ENCODE measurements at regions not wholly inside any gene's neighbourhood (a gene's known extent, or its start where the extent isn't known, plus 50 kb on each side); places are given as distances from the start of the nearest gene placed in this dataset.

DNA sequence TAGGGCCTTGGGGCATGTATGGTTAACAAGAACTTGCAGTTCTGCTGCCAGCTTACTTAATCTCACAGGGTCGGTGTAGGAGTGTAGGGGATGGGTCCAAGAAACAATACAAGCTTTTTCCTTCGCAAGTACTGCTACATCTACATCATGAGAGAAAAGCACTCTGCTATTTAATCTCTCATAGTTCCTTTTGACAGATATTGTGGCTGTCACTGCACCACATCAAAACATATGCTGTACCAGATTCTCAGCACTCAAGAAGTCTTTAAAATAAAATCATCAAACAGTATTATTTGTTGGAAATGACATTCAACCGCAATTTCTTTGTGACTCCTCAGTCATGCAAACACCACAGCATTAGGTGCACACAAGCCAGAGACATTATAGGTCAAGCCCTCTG, 215.5 kb upstream of the BMP4 start:
- DNase-seq (ENCODE audit: extremely low read depth, low read depth) = no peak

DNA sequence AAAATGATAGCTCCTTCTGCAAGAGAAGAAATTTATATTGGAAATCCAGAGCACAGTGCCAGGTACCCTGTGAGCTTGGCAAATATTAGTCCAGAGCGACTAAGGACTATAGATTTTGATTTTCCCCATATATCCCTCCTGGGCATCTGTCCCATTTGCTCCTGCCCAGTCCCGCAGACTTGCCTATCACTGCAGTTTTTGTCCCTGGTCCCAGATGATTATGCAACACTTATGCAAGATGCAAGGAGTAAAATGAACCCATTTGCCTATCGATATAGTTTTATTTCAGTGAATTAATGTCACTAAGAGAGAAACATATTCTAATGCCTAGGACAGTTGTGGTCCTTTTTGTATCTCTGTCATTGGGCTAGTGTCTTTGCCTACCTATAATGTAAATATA, 215.9 kb upstream of the BMP4 start:
- no peak for DNase-seq (ENCODE audit: extremely low read depth, low read depth)

DNA sequence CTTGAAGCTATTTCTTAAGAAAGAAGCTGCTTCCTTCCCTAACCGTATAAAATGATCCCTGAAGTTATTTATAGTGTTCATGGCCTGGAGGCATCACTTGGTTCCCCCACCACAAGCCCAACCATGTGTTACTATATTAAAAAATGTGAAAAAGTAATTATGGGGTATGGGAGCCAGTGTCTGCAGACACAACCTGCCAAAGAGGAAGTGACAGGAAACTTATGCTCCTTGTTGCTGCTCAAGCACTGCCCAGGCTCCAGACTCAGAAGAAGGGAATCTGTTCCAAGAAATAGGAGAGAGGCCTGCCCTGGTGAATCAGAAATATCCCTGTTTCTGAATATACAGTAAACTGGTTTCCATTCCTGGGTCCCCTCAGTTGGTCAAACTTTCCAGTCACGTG, 217.2 kb upstream of the BMP4 start:
- DNase-seq (ENCODE audit: extremely low read depth, low read depth) = no peak

DNA sequence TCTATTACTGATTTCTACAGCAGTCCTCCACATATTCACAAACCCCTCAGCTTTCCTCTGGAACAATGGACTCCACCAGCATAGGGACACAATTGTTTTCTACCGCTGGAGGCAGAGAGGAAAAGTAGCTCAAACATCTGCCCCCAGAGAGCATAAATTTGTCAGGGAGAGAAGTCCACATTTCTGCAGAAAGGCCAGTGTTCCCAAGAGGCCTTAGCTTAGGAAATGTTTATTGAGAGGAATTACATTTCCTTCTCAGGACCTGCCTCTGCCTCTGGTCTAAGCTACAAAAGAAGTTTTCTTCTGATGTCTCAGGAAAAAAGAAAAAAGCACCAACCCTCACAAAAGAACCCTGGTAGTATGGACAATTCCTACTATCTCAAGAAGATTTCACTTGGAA, 217.8 kb upstream of the BMP4 start:
- DNase-seq (ENCODE audit: extremely low read depth, low read depth) = no peak

DNA sequence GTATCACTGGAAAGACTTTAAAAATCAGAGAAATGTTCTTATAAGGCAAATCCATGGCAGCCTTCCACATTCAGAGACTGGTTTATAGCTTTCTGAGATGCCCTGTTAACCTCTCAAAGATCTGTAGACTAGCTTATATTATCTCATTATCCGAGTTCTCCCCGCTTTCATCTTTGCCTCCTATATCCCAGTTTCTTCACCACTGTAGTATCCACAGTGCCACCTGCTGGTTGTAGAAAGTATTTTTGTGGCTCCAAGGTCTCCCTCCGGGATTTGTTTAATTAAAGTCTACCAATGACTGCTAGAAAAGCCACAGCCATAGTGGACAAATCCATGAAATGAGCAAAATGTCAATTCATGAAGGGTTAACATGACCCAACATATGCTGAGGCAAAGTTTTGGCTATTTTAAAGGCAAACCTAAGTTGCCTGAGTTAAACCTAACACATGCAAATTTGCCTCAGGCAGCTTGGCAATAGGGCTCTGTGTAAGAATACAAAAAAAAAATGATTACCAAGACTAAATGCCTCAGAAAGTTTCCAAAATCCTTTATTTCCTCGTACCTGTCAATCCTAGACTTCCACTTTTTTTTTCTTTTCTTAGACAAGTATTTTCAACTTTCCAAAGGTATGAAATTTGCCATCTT, 218.8 kb upstream of the BMP4 start:
- DNase-seq (ENCODE audit: extremely low read depth, low read depth) = peak; percentile 76

DNA sequence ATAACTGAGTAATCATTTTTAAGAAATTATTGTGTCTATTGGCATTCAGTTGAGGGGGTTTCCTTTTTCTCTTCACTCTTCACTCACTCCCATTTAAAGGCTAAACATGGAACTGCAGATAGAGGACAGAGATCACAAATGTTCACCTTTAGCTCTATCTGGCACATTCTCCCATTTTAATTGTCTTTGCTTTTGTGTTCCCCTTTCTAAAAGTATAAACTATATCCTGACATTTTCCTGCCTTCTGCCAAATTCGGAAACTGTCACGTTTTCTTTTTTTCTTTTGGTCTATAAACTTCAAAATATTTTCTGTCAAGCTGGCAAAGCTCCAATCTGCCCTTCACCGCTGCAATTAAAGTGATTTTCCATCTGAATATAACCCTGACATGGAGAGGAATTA, 219.8 kb upstream of the CDKN3 start:
- no peak for DNase-seq (ENCODE audit: extremely low read depth, low read depth)

DNA sequence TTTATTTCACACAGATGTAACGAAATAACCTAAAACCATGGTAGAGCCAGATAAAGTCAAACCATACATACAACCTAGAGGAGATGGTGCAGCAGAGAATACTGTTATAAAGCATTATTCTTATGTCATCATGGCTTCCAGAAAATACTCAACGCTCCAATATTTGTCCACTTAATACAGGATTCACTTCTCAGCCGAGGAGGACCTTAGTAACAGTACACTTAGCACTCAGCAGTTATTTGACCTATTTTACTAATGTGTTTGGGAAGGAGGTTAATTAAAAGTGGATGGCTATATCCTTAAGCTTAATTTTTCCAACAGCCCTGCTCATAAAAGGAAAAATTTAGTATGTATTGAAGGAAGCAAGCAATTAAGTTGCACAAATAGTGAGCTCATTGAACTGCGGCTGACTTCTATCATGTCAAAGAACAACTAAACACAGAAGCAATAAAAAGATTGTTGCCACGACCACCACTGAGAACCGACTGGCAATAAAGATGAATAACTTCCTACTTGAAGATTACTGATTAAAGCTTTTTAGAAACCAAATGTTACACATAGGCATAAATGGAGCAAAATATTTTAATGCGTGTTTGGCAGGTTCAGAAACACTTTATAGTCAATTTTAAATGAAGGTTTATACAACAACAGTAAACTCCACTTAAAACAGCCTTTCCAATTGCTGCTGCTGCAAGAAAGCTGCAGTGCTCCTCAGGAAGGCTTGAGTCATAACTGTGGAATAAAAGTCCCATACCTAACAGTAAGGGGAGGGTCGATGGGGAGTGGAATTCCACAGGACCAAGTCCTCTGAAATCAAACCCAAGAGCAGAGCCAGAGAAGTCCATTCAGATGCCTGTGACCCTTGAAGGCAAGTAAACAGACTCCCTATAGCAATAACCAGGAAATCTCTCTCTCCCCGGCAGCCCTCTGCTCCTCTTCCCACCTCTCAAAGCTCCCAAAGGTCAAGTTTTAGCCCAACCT, 218.9 kb upstream of the CDKN3 start:
- DNase-seq (ENCODE audit: extremely low read depth, low read depth) = no peak

DNA sequence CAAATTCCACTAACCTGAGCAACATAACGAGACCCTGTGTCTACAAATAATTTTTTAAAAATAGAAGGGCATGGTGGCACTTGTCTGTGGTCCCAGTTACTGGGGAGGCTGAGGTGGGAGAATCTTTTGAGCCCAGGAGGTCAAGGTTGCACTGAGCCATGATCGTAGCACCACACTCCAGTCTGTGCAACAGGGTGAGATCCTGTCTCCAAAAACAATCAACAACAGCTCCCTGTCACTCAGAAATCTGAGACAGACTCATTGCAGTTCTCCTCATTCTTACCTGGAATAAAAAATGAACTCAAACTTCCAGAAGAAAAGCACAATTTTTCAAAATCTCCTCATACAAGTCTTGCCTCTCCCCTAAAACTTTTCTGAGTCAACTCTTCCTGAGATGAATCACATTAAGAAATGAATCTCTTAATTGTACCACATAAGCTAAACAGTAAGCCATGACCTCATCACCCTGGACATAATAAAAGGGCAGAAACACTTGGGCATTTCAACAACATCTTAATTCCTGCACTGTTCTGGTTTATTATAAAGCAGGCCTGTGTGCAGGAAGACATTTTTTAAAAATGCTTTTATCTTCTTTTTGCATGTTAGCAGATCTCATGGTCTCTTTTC, 214.3 kb upstream of the CDKN3 start:
- no peak for DNase-seq (ENCODE audit: extremely low read depth, low read depth)

DNA sequence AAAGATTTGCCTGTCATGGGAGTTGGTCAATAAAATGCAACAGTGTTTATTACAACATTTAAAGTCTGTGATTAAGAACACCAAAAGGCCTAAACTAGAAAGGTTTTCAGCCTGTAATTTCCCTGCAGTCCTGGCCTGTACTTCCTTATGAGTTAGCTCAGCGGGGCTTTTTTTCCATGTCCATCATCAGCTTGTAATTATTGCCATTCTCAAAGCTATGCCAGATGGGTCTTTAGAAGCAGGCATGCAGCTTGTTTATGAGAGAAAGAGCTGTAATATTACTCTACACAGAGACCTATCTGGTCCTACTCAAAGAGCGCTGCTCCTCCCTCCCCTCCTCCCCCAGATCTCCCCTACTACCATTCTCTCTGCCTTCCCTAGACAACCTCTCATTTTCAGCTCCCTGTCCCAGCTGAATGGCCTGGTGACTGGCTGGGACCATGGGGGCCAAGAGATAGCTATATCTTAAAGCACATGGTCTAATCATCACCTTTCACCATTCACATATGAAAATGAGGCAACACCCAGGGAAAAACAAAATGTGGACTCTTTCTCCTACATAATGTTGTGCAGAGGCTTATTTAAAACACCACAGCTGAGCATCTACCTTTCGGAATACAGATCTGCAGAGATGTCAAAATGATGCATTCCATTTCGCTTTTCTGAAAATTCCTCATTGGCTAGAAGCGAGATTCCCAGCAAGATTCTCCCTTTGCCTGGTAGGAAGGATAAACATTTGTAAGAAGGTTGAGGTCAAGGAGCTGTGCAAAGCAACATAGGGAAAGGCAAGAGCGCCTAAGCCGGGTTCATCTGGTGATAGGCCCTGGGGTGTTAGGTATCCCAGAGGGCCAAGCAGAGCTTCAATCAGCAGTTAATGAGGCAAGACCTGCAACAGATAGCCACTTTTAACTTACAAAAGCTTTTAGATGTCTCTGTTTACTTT, 209.7 kb upstream of the CDKN3 start:
- no peak for DNase-seq (ENCODE audit: extremely low read depth, low read depth)

DNA sequence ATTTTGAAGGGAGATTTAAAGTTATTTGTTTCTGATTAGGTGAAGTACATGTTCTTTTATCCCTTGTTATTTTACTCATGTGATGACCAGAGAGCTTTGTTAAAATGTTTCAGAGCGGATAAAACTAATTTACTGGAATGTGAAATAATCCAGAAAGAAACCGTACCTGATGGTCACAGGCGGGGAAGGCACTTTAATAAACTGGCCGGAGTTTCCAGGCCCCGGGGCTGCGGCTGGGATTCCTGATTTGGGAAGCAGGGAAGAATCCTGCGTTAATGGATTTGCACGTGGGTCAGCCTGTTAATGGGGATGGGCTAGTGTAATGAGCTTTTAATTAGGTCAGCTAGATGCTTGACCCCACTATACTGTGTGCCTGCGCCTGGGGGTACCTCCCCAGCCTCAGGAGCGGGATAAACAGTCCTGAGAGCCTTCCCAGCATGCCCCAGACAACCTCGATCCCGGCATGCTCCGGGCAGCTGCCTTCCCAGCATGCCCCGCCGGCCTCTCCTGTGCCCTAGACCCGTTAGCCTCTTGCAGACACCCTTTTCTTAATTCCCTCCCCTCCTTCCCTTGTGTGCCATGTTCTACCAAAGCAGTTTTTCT, 208.6 kb upstream of the CDKN3 start:
- DNase-seq (ENCODE audit: extremely low read depth, low read depth) = no peak

DNA sequence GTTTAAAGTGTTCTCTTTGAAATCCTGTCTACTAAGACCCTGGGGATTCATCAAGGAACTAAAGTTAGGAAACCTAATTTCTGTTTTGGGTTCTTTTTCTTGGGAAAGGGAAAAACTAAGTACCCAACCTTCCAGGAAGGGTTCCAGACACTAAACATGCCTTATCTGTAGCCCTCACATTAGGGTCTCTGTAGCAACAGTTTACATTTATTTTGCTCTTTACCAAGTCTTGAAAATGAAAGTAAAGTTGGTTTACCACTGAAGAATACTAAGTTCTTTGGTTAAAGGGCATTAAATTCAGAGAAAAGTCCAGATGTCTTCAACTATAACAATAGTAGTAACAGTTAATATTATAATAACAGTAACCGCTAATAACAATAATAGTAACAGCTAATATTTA, 207.5 kb upstream of the CDKN3 start:
- DNase-seq (ENCODE audit: extremely low read depth, low read depth) = no peak

DNA sequence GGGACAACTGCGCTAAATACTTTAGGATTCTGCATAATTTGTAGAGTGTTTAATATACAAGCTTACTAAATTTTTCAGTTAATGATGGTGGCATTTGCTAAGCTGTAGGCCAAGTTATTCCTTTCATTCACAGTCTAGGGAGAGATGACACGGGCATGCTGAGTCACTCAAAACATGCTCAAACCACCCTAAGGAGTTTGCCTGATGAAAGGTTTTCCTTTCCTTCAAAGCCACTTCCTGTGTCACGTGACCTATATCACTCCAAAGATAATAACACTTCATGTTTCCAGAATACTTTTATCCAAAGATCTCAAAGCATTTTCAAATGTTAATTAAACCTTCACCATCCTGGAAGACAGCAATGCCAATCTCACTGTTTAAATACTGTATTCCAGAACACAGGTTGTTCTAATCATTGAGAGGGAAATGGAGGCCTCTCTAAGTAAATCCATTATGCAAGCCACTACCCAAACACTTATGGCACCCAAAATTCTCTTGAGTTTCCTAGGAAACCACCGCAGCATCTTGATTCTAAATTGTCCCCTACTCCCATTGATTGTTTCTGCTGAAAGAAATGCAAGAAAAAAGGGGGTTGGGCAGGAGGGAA, 207.0 kb upstream of the CDKN3 start:
- peak; percentile 55 for DNase-seq (ENCODE audit: extremely low read depth, low read depth)

DNA sequence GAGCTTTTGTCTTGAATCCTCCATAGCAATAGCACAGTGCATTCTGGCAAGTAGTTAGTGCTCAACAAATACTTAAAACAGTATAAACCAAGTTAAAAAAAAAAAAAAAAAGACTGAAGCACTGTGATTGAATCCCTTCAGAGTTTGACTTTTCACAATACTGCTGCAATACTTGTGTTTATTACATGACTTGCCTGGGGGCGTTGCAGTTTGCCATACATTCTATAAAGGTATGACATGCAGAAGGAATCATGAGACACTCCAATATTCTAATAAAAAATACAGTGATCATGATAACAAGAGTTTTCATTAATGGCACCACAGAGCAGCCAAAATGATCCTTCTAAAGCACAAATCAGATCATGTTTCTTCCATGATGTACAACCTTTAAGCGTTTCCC, 205.0 kb upstream of the CDKN3 start:
- DNase-seq (ENCODE audit: extremely low read depth, low read depth) = no peak

DNA sequence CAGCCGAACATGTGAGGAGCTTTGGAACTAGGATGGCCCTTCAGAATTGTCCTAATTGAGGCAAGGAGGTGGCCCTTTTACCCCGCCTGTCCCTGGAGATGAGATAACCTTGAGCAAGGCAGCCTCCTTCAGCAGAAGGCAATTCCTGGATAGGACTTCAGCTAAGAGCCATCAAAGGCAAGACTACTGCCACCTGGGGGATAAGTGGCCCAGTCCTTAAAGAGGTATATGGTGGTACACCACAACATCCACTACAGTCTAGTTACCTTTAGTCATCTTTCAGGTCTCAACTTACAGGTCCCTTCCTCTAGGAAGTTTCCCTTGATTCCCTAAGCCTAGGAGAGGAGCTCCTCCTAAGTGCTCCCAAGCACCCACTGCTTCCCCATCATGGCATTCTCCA, 204.2 kb upstream of the CDKN3 start:
- DNase-seq (ENCODE audit: extremely low read depth, low read depth) = no peak

DNA sequence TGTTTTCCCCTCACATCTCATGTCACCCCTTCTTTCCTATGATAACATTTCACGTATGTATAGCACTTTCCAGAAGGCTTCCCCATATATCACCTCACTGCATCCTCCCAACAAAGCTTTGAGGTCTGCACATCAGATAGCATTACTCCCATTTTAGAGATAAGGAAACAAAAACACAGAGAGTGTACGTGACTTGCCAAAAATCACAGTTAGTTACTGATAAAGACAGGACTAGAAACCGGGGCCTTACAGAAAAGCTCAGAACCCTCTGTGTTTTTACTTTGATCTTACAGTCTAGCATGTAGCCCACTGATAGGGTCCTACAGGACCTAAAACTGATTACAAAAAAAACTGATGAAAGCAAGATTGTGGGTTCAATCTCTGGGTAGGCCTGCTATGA, 202.9 kb upstream of the CDKN3 start:
- no peak for DNase-seq (ENCODE audit: extremely low read depth, low read depth)

DNA sequence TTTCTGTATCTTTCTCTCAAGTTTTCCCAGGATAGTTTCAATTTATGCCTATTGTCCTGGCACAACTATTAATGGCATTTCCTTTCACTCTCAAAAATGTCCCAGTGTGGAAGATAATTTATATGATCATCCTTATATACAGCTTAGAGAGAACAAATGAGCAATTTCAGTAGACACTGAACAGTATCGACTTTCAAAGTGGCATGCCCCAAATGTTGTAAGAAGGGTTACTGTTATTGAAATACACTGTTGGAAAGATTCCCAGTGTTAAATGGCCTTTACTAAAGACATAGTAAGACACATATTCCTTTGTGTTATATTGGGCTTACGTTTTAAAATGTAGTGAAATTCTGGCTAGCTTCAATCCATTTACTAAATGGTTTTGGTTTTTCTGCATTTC, 202.3 kb upstream of the CDKN3 start:
- DNase-seq (ENCODE audit: extremely low read depth, low read depth) = no peak

DNA sequence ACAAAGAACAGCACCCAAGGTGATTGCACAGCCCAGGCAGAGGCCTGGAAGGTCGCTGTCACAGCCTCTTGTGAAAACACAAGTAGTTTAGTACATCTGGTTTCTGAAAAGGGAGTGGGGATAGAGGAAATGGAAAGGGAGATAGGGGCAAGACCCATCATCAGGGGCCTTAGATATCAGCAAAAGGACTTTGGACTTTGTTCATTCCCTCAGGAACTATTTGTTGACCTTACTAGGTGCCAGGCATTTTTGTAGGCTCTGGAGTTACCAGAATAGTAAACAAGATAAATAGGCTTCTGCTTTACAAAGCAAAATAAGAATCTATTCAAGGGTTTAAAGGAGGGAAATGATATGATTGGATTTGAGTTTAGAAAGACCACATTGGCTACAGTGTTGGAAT, 199.4 kb upstream of the CDKN3 start:
- no peak for DNase-seq (ENCODE audit: extremely low read depth, low read depth)

DNA sequence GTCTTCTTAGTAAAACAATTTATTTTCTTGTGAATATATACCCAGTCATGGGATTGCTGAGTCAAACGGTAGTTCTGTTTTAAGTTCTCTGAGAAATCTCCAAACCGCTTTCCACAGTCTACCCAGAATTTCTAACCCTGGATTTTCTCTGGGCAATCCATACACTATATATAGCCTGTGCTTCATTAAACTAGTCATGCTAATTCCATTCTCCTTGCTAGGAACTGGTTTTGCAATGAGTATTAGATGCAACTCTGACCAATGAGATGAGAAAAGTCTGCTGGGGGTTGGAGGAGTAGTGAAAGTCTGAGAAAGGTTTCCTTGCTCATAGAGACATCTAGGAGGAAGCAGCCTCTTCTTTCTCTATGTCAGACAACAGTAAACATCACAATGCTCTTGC, 196.1 kb upstream of the CDKN3 start:
- DNase-seq (ENCODE audit: extremely low read depth, low read depth) = no peak

DNA sequence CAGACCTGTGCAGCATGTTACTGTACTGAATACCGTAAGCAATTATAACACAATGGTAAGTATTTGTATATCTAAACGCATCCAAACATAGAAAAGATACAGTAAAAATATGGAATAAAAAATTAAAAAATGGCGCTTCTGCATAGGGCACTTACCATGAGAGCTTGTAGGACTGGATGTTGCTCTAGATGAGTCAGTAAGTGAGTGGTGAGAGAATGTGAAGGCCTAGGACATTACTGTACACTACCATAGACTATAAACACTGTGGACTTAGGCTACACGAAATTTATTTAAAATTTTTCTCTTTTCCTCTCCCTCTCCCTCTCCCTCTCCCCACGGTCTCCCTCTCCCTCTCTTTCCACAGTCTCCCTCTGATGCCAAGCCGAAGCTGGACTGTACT, 194.5 kb upstream of the CDKN3 start:
- no peak for DNase-seq (ENCODE audit: extremely low read depth, low read depth)

DNA sequence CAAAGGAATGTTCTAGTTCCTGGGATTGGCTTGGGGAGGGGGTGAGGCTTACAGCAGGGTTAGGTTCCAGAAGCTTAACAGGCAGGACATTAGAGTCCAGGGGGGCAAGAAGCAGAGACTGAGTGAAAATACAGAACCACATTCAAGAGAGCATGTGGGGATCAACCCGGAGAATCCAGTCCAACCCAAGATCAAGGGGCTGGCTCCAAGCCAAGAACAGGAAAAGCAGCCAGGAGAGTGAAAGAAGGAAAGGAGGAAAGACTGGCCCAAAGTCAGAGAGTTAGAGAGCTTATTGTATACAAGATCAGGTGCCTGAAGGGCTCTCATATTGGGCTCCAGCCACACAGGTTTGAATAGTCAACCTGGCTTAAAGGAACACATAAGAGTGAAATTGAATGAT, 190.3 kb upstream of the CDKN3 start:
- DNase-seq (ENCODE audit: extremely low read depth, low read depth) = no peak

Data from NCI-H460 (cell line).